Trophoblast cell (in vitro differentiated cells and primary cell): ENCODE measurements at regions not wholly inside any gene's neighbourhood (a gene's known extent, or its start where the extent isn't known, plus 50 kb on each side); places are given as distances from the start of the nearest gene placed in this dataset.

ENCODE experiments used
- DNase-seq, 2 donors: peaks; one replicate each; pipeline ENCODE4 v3.0.0-alpha.2; 2016
- H2AFZ ChIP-seq: 2 replicates; pipeline ENCODE4 v1.6.1; 2013; ENCODE audit warnings: low read length, moderate library complexity, mild to moderate bottlenecking; ENCODE audit not compliant: insufficient read depth, poor library complexity
- H2AK5ac ChIP-seq: 2 replicates; pipeline ENCODE4 v1.6.1; 2013; ENCODE audit warnings: mild to moderate bottlenecking, low read length
- H2BK120ac ChIP-seq: 2 replicates; pipeline ENCODE4 v1.6.1; 2013; ENCODE audit warnings: low read length, mild to moderate bottlenecking, moderate library complexity; ENCODE audit not compliant: insufficient read depth, poor library complexity
- H2BK12ac ChIP-seq: 2 replicates; pipeline ENCODE4 v1.6.1; 2013; ENCODE audit warnings: mild to moderate bottlenecking, low read length, moderate library complexity
- H2BK5ac ChIP-seq: 2 replicates; pipeline ENCODE4 v1.6.1; 2013; ENCODE audit warnings: low read length, low read depth, moderate library complexity, mild to moderate bottlenecking; ENCODE audit not compliant: poor library complexity
- H3K14ac ChIP-seq: 2 replicates; pipeline ENCODE4 v1.6.1; 2013; ENCODE audit warnings: mild to moderate bottlenecking, low read length
- H3K18ac ChIP-seq: 2 replicates; pipeline ENCODE4 v1.6.1; 2013; ENCODE audit warnings: mild to moderate bottlenecking, low read length
- H3K23ac ChIP-seq: 2 replicates; pipeline ENCODE4 v1.6.1; 2013; ENCODE audit warnings: low read length
- H3K27ac ChIP-seq: 2 replicates; pipeline ENCODE4 v1.5.1; 2013; ENCODE audit warnings: low read depth, mild to moderate bottlenecking, inconsistent platforms, low read length, moderate library complexity
- H3K27me3 ChIP-seq: 2 replicates; pipeline ENCODE4 v1.6.1; 2013; ENCODE audit warnings: inconsistent platforms, mild to moderate bottlenecking, low read length, moderate library complexity; ENCODE audit not compliant: insufficient read depth
- H3K36me3 ChIP-seq, 2 experiments: 1 replicate in 1 of 2; 2 replicates in 1 of 2; pipeline ENCODE4 v1.6.1; 2013; ENCODE audit warnings: low read length in 2 of 2, mild to moderate bottlenecking in 2 of 2, moderate library complexity in 1 of 2; ENCODE audit not compliant: insufficient read depth in 2 of 2, control insufficient read depth in 1 of 2
- H3K4ac ChIP-seq: 2 replicates; pipeline ENCODE4 v1.6.1; 2013; ENCODE audit warnings: low read depth, mild to moderate bottlenecking, low read length, moderate library complexity
- H3K4me1 ChIP-seq, 2 experiments: 1 replicate in 1 of 2; 2 replicates in 1 of 2; pipeline ENCODE4 v1.6.1; 2013; ENCODE audit warnings: low read length in 2 of 2, mild to moderate bottlenecking in 2 of 2, moderate library complexity in 1 of 2; ENCODE audit not compliant: insufficient read depth in 2 of 2, control insufficient read depth in 1 of 2
- H3K4me2 ChIP-seq: 2 replicates; pipeline ENCODE4 v1.6.1; 2013; ENCODE audit warnings: inconsistent platforms, mild to moderate bottlenecking, low read length, moderate library complexity
- H3K4me3 ChIP-seq: 2 replicates; pipeline ENCODE4 v1.5.1; 2013; ENCODE audit warnings: mild to moderate bottlenecking, low read depth, low read length, inconsistent platforms
- H3K79me1 ChIP-seq: one replicate; pipeline ENCODE4 v1.6.1; 2013; ENCODE audit warnings: low read length
- H3K79me2 ChIP-seq: 2 replicates; pipeline ENCODE4 v1.6.1; 2013; ENCODE audit warnings: low read length, mild to moderate bottlenecking; ENCODE audit not compliant: control insufficient read depth, insufficient read depth, poor library complexity
- H3K9ac ChIP-seq: 2 replicates; pipeline ENCODE4 v1.6.1; 2013; ENCODE audit warnings: mild to moderate bottlenecking, low read length
- H3K9me3 ChIP-seq: 2 replicates; pipeline ENCODE4 v1.6.1; 2013; ENCODE audit warnings: low read depth, mild to moderate bottlenecking, control low read depth, inconsistent platforms, low read length; ENCODE audit not compliant: insufficient read depth
- H4K12ac ChIP-seq: 2 replicates; pipeline ENCODE4 v1.6.1; 2013; ENCODE audit warnings: low read depth, mild to moderate bottlenecking, low read length, moderate library complexity
- H4K8ac ChIP-seq: 2 replicates; pipeline ENCODE4 v1.6.1; 2013; ENCODE audit warnings: low read depth, mild to moderate bottlenecking, low read length, moderate library complexity
- H4K91ac ChIP-seq: one replicate; pipeline ENCODE4 v1.6.1; 2013; ENCODE audit warnings: low read depth, mild to moderate bottlenecking, low read length, moderate library complexity
- WGBS: extraction: QIAGEN DNeasy Blood & Tissue Kit; methylation state at CpG from one replicate; pipeline ENCODE4 v1.1.7; 2013; ENCODE audit warnings: missing lambda C conversion rate; ENCODE audit not compliant: insufficient read length, insufficient coverage; ENCODE audit errors: extremely low coverage; 5-methylcytosine and 5-hydroxymethylcytosine counted together

DNA sequence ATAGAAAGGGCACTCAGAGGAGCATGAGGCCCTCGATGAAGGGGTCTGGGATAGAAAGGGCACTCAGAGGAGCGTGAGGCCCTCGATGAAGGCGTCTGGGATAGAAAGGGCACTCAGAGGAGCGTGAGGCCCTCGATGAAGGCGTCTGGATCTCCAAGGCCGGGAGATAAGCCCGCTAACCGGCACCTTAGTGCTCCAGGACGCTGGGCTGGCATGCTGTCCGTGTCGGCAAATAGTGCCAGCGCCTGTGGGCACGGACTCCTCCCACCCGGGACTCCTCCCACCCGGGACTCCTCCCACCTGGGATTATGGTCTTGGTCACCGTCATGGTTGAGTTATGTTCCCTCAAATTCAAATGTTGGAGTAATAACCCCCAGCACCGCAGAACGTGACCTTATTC lies 725.3 kb downstream of the BRD1 start:
- Histone ChIP-seq H3K79me2 (no peaks in the 10 kb centered on the region), H3K23ac (no peak overlapping the region), H3K4ac (no peak overlapping the region), H3K9ac (no peak overlapping the region), H3K27ac (no peak overlapping the region), H2BK12ac (no peak overlapping the region), H3K36me3 (no peaks in the 10 kb centered on the region), H3K4me2 (no peak overlapping the region), H3K18ac (no peak overlapping the region), H3K4me3 (no peak overlapping the region), H4K91ac (no peak overlapping the region), H3K79me1 (no peaks in the 10 kb centered on the region), H3K4me1 (no peaks in the 10 kb centered on the region), H2BK5ac (no peak overlapping the region), H3K14ac (no peak overlapping the region), H3K27me3 (no peaks in the 10 kb centered on the region), H4K8ac (no peak overlapping the region), H2AK5ac (no peak overlapping the region), H2AFZ (no peak overlapping the region), H2BK120ac (no peak overlapping the region), H3K9me3 (no peaks in the 10 kb centered on the region), H4K12ac (no peak overlapping the region)
- WGBS = no CpG with 5 or more reads among the region's 20 CpGs
- no peak for DNase-seq

DNA sequence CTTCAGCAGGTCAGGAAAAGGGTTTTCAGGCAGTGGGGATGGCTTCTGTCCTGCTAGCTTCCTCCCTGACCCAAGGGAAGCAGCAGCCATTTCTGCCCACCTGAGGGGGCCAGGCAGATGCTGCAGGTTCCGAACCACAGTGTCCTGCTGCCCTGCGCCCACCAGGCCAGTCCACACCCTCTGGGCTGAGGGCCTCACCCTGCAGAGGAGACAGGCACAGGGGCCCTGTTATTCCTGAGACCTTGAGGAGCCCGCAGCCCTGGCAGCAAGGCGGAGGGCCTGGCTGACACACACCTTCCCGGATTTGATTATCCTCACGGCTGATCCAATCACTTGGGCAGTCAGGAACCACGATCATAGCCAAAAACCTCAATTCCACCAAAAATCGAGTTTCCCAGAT lies 725.8 kb downstream of the BRD1 start:
- no peaks in the 10 kb centered on the region for H3K27me3 ChIP-seq
- no peak overlapping the region for H2AFZ ChIP-seq
- no peak overlapping the region for H3K27ac ChIP-seq
- H3K9me3 ChIP-seq = no peaks in the 10 kb centered on the region
- no peak overlapping the region for H2BK120ac ChIP-seq
- no peak overlapping the region for H3K23ac ChIP-seq
- H2BK12ac ChIP-seq = no peak overlapping the region
- no peak overlapping the region for H3K4ac ChIP-seq
- DNase-seq = no peak
- no peak overlapping the region for H3K14ac ChIP-seq
- no peaks in the 10 kb centered on the region for H3K79me2 ChIP-seq
- H3K18ac ChIP-seq = no peak overlapping the region
- no peak overlapping the region for H3K9ac ChIP-seq
- WGBS = no CpG with 5 or more reads among the region's 8 CpGs
- no peak overlapping the region for H3K4me3 ChIP-seq
- no peak overlapping the region for H3K4me2 ChIP-seq
- no peaks in the 10 kb centered on the region for H3K36me3 ChIP-seq
- H4K91ac ChIP-seq = no peak overlapping the region
- H4K8ac ChIP-seq = no peak overlapping the region
- no peaks in the 10 kb centered on the region for H3K4me1 ChIP-seq
- no peak overlapping the region for H2AK5ac ChIP-seq
- no peaks in the 10 kb centered on the region for H3K79me1 ChIP-seq
- no peak overlapping the region for H2BK5ac ChIP-seq
- no peak overlapping the region for H4K12ac ChIP-seq

DNA sequence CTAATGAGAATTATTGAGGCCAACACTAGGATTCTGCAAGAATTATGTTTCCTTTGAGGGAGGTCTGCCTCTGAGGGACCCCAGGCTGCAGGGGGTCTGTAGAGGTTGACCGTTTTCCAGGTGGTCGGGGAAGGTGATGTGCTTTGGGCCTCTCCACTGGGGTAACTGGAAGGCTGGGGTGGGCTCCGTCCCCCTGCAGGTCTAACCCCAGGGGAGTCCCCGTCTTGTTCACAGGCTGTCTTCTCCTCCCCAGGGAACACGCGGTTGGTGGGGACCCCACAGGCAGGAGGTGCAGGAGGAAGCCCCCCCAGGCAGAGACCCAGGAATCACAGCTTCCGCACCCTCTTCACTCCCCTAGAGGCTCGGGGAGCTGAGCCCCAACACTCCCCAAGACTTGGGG lies 726.4 kb downstream of the BRD1 start:
- Histone ChIP-seq H3K4me1 (no peaks in the 10 kb centered on the region), H4K12ac (no peak overlapping the region), H4K8ac (no peak overlapping the region), H2BK5ac (no peak overlapping the region), H3K4ac (no peak overlapping the region), H3K4me2 (no peak overlapping the region), H3K27ac (no peak overlapping the region), H3K79me2 (no peaks in the 10 kb centered on the region), H3K79me1 (no peaks in the 10 kb centered on the region), H3K27me3 (no peaks in the 10 kb centered on the region), H2AFZ (no peak overlapping the region), H2BK12ac (no peak overlapping the region), H4K91ac (no peak overlapping the region), H2BK120ac (no peak overlapping the region), H3K9me3 (peaks cover under 1% of the 10 kb centered on the region), H3K9ac (no peak overlapping the region), H3K14ac (no peak overlapping the region), H3K18ac (no peak overlapping the region), H3K4me3 (no peak overlapping the region), H3K36me3 (no peaks in the 10 kb centered on the region), H3K23ac (no peak overlapping the region), H2AK5ac (no peak overlapping the region)
- no peak for DNase-seq
- WGBS = no CpG with 5 or more reads among the region's 8 CpGs

DNA sequence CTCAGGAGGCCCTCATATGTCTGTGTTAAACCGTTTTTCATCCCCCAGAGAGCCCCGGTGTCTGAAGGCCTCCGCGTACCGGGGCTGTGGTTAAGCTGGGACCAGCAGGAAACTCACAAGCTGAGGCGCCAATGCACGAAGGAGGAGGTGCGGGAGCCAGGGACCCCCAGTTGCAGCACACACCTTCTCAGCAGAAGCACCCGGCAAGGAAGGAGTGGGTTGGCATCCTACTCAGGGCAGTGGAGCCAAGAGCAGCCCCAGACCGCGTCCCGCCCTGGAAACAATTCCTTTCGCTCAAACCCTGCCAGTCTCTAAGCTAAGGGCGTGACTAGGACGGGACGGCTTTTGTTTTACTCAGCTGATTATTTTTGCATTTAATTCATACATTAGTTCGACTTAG lies 726.9 kb downstream of the BRD1 start:
- H3K27me3 ChIP-seq = no peaks in the 10 kb centered on the region
- no peaks in the 10 kb centered on the region for H3K36me3 ChIP-seq
- no peak overlapping the region for H3K9ac ChIP-seq
- no peak overlapping the region for H2AK5ac ChIP-seq
- no peak overlapping the region for H2BK12ac ChIP-seq
- H3K23ac ChIP-seq = no peak overlapping the region
- H4K12ac ChIP-seq = no peak overlapping the region
- H3K4me2 ChIP-seq = no peak overlapping the region
- no peaks in the 10 kb centered on the region for H3K79me2 ChIP-seq
- H2BK5ac ChIP-seq = no peak overlapping the region
- no peaks in the 10 kb centered on the region for H3K79me1 ChIP-seq
- H2AFZ ChIP-seq = no peak overlapping the region
- no peak overlapping the region for H4K91ac ChIP-seq
- no peak overlapping the region for H3K27ac ChIP-seq
- H2BK120ac ChIP-seq = no peak overlapping the region
- peaks cover 5% of the 10 kb centered on the region for H3K9me3 ChIP-seq
- H3K18ac ChIP-seq = no peak overlapping the region
- no peak overlapping the region for H4K8ac ChIP-seq
- no peak for DNase-seq
- H3K4me1 ChIP-seq = no peaks in the 10 kb centered on the region
- H3K4me3 ChIP-seq = no peak overlapping the region
- no peak overlapping the region for H3K4ac ChIP-seq
- no peak overlapping the region for H3K14ac ChIP-seq
- no CpG with 5 or more reads among the region's 17 CpGs for WGBS
